ENCODE measurements at regions not wholly inside any gene's neighbourhood (a gene's known extent, or its start where the extent isn't known, plus 50 kb on each side); places are given as distances from the start of the nearest gene placed in this dataset.
A peak's percentile ranks its signal among the peaks of the same experiment; 100 is the strongest.

DNA sequence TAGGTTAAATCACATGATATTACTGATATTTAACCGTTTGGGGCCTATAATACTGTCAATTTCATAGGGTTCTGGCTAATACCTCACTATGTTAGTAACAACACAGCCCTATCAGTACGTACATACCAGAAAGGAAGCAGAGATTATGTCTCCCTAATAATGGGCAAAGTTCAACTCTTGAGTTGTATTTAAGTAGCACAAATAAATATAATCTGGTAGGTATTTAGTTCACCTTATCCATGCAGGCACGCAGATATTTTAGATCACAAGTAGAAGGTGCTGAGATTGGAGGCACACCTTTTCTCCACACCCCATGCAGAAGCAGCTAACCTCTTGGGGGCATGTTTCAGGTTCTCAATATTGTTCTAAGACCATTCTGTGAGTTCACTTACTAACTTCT is 118.9 kb downstream of the IRS1 start:
- intact Hi-C loops (cut with micrococcal nuclease), result no loop called here
- Histone ChIP-seq H3K4me3 (no peak overlapping the region), H3K27me3 (ENCODE audit: low read depth) (no peaks in the 10 kb centered on the region), H3K36me3 (no peaks in the 10 kb centered on the region), H3K27ac (replicated peaks) (no peak overlapping the region), H3K4me1 (peaks cover 22% of the 10 kb centered on the region), H3K9me3 (replicated peaks) (no peaks in the 10 kb centered on the region)
- TF ChIP-seq, protein P1, sequence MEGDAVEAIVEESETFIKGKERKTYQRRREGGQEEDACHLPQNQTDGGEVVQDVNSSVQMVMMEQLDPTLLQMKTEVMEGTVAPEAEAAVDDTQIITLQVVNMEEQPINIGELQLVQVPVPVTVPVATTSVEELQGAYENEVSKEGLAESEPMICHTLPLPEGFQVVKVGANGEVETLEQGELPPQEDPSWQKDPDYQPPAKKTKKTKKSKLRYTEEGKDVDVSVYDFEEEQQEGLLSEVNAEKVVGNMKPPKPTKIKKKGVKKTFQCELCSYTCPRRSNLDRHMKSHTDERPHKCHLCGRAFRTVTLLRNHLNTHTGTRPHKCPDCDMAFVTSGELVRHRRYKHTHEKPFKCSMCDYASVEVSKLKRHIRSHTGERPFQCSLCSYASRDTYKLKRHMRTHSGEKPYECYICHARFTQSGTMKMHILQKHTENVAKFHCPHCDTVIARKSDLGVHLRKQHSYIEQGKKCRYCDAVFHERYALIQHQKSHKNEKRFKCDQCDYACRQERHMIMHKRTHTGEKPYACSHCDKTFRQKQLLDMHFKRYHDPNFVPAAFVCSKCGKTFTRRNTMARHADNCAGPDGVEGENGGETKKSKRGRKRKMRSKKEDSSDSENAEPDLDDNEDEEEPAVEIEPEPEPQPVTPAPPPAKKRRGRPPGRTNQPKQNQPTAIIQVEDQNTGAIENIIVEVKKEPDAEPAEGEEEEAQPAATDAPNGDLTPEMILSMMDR (IDR thresholded peaks at IDR 0.05; ENCODE audit: borderline replicate concordance), result no peak
- DNase-seq, result no peak

DNA sequence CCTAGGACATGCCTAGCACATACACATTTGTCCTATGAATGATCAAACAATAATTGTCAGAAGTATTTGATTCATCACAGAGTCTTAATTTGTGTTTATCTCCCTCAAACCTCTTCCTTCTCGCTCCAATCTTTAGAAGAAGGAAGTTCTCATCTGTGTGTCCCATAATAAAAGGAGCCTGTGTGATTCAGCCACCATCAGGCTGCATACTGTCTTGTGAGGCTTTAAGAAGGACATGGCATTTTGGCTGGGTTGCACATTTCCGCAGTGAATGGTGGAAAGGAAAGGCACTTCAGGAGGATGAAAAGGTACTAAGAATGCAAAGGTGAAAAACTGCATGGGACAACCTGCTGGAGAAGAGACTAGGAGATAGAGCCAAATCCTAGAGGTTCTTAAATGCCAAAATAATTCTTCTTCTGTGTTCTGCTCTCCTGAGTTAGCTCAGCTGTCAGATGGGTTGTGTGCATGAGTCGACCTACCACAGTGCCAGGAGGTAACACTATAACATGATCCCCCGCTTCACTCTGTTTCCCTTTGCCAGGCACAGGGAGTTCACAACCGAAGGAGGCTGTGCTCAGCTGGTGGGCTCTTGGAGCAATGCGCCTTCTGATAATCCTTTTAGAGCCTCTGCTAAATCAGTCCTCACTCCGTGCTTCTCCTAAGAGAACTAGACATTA is 120.1 kb downstream of the IRS1 start:
- intact Hi-C loops (cut with micrococcal nuclease), result no loop called here
- H3K4me3 ChIP-seq, result no peak overlapping the region

DNA sequence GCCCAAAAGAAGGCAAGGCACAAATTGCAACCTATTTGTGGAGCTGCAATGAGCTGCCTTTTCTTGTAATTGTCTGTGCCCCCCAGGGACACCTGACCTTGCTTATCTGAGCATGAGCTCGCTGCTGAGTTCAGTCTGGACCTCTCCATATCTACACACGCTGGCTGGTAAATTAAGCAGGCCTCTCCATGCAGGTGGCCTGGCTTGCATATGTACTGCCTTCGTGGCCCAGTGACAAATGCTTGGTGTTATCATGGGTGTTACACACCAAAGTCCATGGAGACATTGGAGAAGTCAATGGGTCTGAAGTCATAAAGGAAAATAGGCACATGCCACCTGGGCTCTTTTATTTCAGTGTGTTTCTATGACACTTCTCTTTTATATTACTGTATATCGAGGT is 121.2 kb downstream of the IRS1 start:
- no peaks in the 10 kb centered on the region for H3K9me3 ChIP-seq (replicated peaks)
- peak; percentile 16 for DNase-seq
- intact Hi-C loops (cut with micrococcal nuclease), result no loop called here
- H3K27me3 ChIP-seq (ENCODE audit: low read depth), result no peaks in the 10 kb centered on the region
- peak overlapping the region; percentile 47 for H3K27ac ChIP-seq (replicated peaks)
- H3K4me3 ChIP-seq, result no peak overlapping the region
- TF ChIP-seq, protein P1 (IDR thresholded peaks at IDR 0.05; ENCODE audit: borderline replicate concordance), result no peak
- H3K4me1 ChIP-seq, result peaks cover 24% of the 10 kb centered on the region
- no peaks in the 10 kb centered on the region for H3K36me3 ChIP-seq

More for the DNA sequence above, 120.1 kb downstream of the IRS1 start:
- no peak overlapping the region for H3K27ac ChIP-seq (replicated peaks)
- TF ChIP-seq, protein P1 (IDR thresholded peaks at IDR 0.05; ENCODE audit: borderline replicate concordance), result no peak
- no peaks in the 10 kb centered on the region for H3K36me3 ChIP-seq
- no peaks in the 10 kb centered on the region for H3K9me3 ChIP-seq (replicated peaks)
- DNase-seq, result no peak
- H3K27me3 ChIP-seq (ENCODE audit: low read depth), result no peaks in the 10 kb centered on the region
- peaks cover 23% of the 10 kb centered on the region for H3K4me1 ChIP-seq

DNA sequence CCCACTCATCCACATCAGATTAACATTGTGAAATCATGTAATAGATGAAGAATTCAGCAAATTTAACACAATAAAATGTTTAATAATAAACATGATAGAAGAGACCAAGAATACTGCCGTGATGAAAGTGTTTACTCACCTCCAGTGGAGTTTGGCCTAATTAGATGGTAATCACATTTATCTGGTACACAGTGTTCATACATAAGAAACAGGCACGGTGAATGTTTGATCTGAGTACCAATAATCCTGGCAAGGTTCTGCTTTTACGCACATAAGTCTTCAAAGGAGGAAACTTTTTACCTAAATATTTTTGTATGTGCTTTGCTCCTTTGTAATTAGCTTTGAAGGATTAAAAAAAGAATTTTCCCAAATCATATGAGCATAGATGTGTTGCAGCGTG is 122.5 kb downstream of the IRS1 start:
- H3K27ac ChIP-seq (replicated peaks), result no peak overlapping the region
- DNase-seq, result no peak
- H3K9me3 ChIP-seq (replicated peaks), result no peaks in the 10 kb centered on the region
- H3K36me3 ChIP-seq, result no peaks in the 10 kb centered on the region
- no peaks in the 10 kb centered on the region for H3K27me3 ChIP-seq (ENCODE audit: low read depth)
- intact Hi-C loops (cut with micrococcal nuclease), result no loop called here
- H3K4me1 ChIP-seq, result peaks cover 28% of the 10 kb centered on the region
- no peak overlapping the region for H3K4me3 ChIP-seq
- TF ChIP-seq, protein P1 (IDR thresholded peaks at IDR 0.05; ENCODE audit: borderline replicate concordance), result no peak

DNA sequence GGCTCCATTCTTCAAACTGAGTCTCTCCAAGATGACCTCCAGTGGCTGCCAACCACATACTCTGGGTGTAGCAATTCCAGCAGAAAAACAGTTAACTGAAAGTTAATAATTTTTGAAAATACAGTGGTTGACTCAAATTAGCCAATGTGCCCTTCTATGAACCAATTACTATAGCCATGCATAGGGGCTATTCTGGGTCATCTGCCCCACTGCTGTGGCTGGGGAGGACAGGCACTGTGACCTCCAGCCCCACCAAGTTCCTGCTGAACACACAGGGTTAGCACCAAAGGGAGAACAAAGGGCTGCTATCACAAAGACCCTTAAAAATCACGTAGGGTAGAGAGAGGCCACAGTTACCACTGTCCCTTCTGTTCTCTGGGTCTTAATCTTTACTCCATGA is 123.0 kb downstream of the IRS1 start:
- no peaks in the 10 kb centered on the region for H3K27me3 ChIP-seq (ENCODE audit: low read depth)
- H3K4me1 ChIP-seq, result peaks cover 31% of the 10 kb centered on the region
- no peak for DNase-seq
- no peaks in the 10 kb centered on the region for H3K9me3 ChIP-seq (replicated peaks)
- no peak overlapping the region for H3K27ac ChIP-seq (replicated peaks)
- no peak overlapping the region for H3K4me3 ChIP-seq
- TF ChIP-seq, protein P1 (IDR thresholded peaks at IDR 0.05; ENCODE audit: borderline replicate concordance), result no peak
- intact Hi-C loops (cut with micrococcal nuclease), result no loop called here
- H3K36me3 ChIP-seq, result no peaks in the 10 kb centered on the region

Measured in left ventricle myocardium inferior (tissue), 1 donor.